IPS-15b (cell line): ENCODE measurements at regions not wholly inside any gene's neighbourhood (a gene's known extent, or its start where the extent isn't known, plus 50 kb on each side); places are given as distances from the start of the nearest gene placed in this dataset.
"Not testable (repeated sequence)": the region's sequence is repeated elsewhere in the genome, so short reads cannot be mapped to it uniquely, and the experiment has no call there.

Experiments used
- H3K27me3 ChIP-seq: one replicate; pipeline ENCODE4 v1.6.1; 2013; ENCODE audit warnings: low read length; ENCODE audit not compliant: control insufficient read depth, insufficient read depth
- H3K36me3 ChIP-seq: one replicate; pipeline ENCODE4 v1.6.1; 2013; ENCODE audit warnings: low read length; ENCODE audit not compliant: control insufficient read depth, insufficient read depth
- H3K4me1 ChIP-seq: one replicate; pipeline ENCODE4 v1.6.1; 2013; ENCODE audit warnings: mild to moderate bottlenecking, low read length; ENCODE audit not compliant: control insufficient read depth, insufficient read depth
- H3K4me3 ChIP-seq: one replicate; pipeline ENCODE4 v1.5.1; 2013; ENCODE audit warnings: low read depth, low read length
- H3K9ac ChIP-seq: one replicate; pipeline ENCODE4 v1.6.1; 2013; ENCODE audit warnings: low read depth, mild to moderate bottlenecking, low read length
- H3K9me3 ChIP-seq: one replicate; pipeline ENCODE4 v1.6.1; 2013; ENCODE audit warnings: mild to moderate bottlenecking, low read length; ENCODE audit not compliant: control insufficient read depth, insufficient read depth

GRCh38 chr4:124055336-124055735 is 657.2 kb downstream of the ANKRD50 start:
- Histone ChIP-seq H3K4me1 (peaks cover 3% of the 10 kb centered on the region), H3K4me3 (no peak overlapping the region)

GRCh38 chr4:124055896-124056295 is 656.6 kb downstream of the ANKRD50 start:
- H3K4me1 ChIP-seq = peaks cover 3% of the 10 kb centered on the region
- H3K4me3 ChIP-seq = no peak overlapping the region
- no peaks in the 10 kb centered on the region for H3K27me3 ChIP-seq
- H3K9me3 ChIP-seq = no peaks in the 10 kb centered on the region
- H3K36me3 ChIP-seq = no peaks in the 10 kb centered on the region
- H3K9ac ChIP-seq = no peak overlapping the region

More at GRCh38 chr4:124055336-124055735, 657.2 kb downstream of the ANKRD50 start:
- Histone ChIP-seq H3K36me3 (no peaks in the 10 kb centered on the region), H3K9me3 (no peaks in the 10 kb centered on the region), H3K27me3 (no peaks in the 10 kb centered on the region), H3K9ac (no peak overlapping the region)

DNA sequence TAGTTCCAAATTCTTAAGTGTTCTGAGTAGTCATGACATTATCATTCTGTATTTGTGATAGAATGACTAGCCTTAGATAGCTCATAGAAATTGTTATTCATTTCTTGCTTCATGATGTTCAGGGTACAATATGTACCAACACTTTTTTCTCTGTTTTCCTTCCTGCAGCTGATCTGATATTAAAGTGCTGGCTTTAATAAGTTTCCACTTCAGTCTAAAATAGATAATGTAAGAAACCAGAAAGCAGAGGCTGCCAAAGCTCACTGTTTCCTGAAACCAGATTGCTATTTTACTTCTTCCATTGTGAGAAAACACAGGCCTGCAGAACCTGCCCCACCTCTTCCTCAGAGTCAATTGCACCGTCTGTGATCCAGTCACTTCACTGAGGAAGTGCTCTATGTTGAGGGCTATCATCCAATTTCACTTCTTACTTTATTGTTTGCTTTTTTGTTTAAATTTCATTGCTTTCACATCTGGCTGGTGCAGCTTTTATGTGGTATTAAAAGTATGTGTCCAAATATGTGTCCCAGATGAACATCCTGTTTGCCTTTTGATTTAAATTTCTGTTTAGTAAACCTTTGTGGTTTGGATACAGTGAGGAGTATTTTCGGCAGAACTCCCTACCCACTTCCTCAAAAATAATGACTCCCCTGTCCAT is 652.1 kb downstream of the ANKRD50 start:
- Histone ChIP-seq H3K36me3 (no peaks in the 10 kb centered on the region), H3K27me3 (no peaks in the 10 kb centered on the region), H3K4me3 (no peak overlapping the region), H3K9ac (no peak overlapping the region), H3K4me1 (peaks cover 3% of the 10 kb centered on the region), H3K9me3 (no peaks in the 10 kb centered on the region)

DNA sequence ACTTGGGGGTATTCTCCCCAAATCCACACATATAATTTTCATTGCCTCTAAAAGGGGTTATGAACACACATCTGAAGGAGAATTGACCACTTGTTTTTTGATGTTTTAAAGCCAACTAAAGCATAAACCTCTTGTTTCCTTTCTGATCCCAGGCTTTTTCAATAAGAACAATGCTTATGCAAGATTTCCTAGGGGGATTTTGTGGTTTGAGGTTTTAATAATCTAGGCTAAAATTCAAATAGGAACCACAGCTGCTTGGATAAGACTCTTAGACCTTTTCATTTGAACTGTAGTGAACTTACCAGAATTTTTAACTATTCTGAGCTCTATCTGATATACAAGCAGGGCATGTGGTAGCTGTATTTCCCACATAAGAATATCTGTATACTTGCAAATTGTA is 651.1 kb downstream of the ANKRD50 start:
- no peaks in the 10 kb centered on the region for H3K4me1 ChIP-seq
- H3K9me3 ChIP-seq = no peaks in the 10 kb centered on the region
- no peaks in the 10 kb centered on the region for H3K27me3 ChIP-seq
- no peak overlapping the region for H3K9ac ChIP-seq
- H3K36me3 ChIP-seq = no peaks in the 10 kb centered on the region
- H3K4me3 ChIP-seq = no peak overlapping the region

DNA sequence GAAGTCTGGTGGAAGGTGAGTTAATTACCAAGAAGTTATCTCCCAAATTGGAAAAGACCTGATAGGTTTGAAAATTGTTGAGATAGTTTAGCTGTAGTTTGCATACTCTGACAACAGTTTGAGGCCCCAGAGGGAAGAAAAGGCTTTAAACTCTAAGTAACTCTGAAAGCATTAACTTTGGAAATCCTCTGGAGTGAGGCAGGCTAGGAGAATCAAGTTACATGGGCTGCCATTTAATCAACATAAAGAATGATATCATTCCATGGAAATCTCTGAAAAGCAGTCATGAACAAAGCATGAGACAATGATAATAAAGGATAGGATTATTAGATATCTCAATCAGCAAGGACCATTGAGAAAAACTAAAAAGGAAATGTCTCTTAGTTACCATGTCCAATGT is 647.1 kb downstream of the ANKRD50 start:
- no peak overlapping the region for H3K9ac ChIP-seq
- H3K4me1 ChIP-seq = no peaks in the 10 kb centered on the region
- no peaks in the 10 kb centered on the region for H3K27me3 ChIP-seq
- no peak overlapping the region for H3K4me3 ChIP-seq
- no peaks in the 10 kb centered on the region for H3K36me3 ChIP-seq
- no peaks in the 10 kb centered on the region for H3K9me3 ChIP-seq

DNA sequence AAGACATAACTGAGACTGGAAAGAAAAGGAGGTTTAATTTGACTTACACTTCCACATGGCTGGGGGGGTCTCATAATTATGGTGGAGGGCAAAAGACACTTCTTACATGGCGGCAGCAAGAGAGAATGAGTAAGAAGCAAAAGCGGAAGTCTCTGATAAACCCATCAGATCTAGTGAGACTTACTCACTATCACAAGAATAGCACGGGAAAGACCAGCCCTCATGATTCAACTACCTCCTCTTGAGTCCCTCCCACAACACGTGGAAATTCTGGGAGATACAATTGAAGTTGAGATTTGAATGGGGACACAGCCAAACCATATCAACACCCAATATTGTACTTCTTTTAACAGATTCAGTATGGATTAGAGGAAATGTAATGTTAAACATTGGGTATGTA is 646.6 kb downstream of the ANKRD50 start:
- H3K4me1 ChIP-seq = no peaks in the 10 kb centered on the region
- H3K9me3 ChIP-seq = peaks cover under 1% of the 10 kb centered on the region
- H3K4me3 ChIP-seq = no peak overlapping the region
- H3K36me3 ChIP-seq = no peaks in the 10 kb centered on the region
- no peaks in the 10 kb centered on the region for H3K27me3 ChIP-seq
- no peak overlapping the region for H3K9ac ChIP-seq

- no peak overlapping the region for H3K4me3 ChIP-seq
- H3K9me3 ChIP-seq = peaks cover 4% of the 10 kb centered on the region
- H3K27me3 ChIP-seq = no peaks in the 10 kb centered on the region
- no peaks in the 10 kb centered on the region for H3K4me1 ChIP-seq
- H3K9ac ChIP-seq = no peak overlapping the region
- H3K36me3 ChIP-seq = no peaks in the 10 kb centered on the region
Observed at GRCh38 chr4:124066595-124066994, 645.9 kb downstream of the ANKRD50 start.

GRCh38 chr4:124067046-124067445 is 645.5 kb downstream of the ANKRD50 start:
- Histone ChIP-seq H3K4me3 (no peak overlapping the region), H3K9ac (no peak overlapping the region), H3K36me3 (no peaks in the 10 kb centered on the region), H3K27me3 (no peaks in the 10 kb centered on the region), H3K4me1 (no peaks in the 10 kb centered on the region), H3K9me3 (peaks cover 4% of the 10 kb centered on the region)

GRCh38 chr4:124070688-124071484 is 641.6 kb downstream of the ANKRD50 start:
- H3K4me1 ChIP-seq = no peaks in the 10 kb centered on the region
- H3K4me3 ChIP-seq = no peak overlapping the region
- H3K9me3 ChIP-seq = peaks cover 4% of the 10 kb centered on the region
- no peaks in the 10 kb centered on the region for H3K27me3 ChIP-seq
- no peak overlapping the region for H3K9ac ChIP-seq
- no peaks in the 10 kb centered on the region for H3K36me3 ChIP-seq

DNA sequence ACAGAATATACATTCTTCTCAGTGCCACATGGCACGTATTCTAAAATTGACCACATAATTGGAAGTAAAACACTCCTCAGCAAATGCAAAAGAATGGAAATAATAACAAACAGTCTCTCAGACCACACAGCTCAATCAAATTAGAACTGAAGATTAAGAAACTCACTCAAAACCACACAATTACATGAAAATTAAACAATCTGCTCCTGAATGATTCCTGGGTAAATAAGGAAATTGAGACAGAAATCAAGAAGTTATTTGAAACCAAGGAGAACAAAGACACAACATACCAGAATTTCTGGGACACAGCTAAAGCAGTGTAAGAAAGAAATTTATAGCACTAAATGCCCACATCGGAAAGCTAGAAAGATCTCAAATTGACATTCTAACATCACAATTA is 637.3 kb downstream of the ANKRD50 start:
- H3K9ac ChIP-seq, H3K4me1 ChIP-seq, H3K4me3 ChIP-seq, H3K27me3 ChIP-seq, H3K9me3 ChIP-seq, H3K36me3 ChIP-seq: not testable (repeated sequence)

GRCh38 chr4:124079174-124079780 is 633.3 kb downstream of the ANKRD50 start:
- H3K4me3 ChIP-seq = no peak overlapping the region
- H3K4me1 ChIP-seq = no peaks in the 10 kb centered on the region
- no peaks in the 10 kb centered on the region for H3K36me3 ChIP-seq
- no peak overlapping the region for H3K9ac ChIP-seq
- no peaks in the 10 kb centered on the region for H3K27me3 ChIP-seq
- no peaks in the 10 kb centered on the region for H3K9me3 ChIP-seq

DNA sequence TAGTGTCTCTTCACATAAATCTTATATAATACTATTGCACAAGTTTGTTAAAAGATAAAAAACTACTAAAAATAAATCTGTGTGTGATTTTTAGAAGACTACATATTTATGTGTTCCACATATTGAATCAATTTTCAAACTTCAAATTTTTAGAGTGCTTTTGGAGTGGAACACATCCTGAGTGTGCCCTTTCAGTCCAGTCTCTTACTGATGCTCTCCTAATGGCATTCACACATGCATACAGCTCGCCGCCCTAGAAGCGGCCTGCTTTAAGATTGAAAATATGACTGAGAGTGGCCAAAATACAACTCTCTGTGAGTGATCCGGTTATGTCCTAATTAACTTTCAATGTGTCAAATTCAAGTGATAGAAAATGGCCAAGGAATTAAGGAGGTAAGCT is 628.8 kb downstream of the ANKRD50 start:
- no peaks in the 10 kb centered on the region for H3K36me3 ChIP-seq
- H3K9ac ChIP-seq = no peak overlapping the region
- H3K9me3 ChIP-seq = no peaks in the 10 kb centered on the region
- no peaks in the 10 kb centered on the region for H3K4me1 ChIP-seq
- no peaks in the 10 kb centered on the region for H3K27me3 ChIP-seq
- no peak overlapping the region for H3K4me3 ChIP-seq
